ENCODE measurements at regions not wholly inside any gene's neighbourhood (a gene's known extent, or its start where the extent isn't known, plus 50 kb on each side); places are given as distances from the start of the nearest gene placed in this dataset.
A peak's percentile ranks its signal among the peaks of the same experiment; 100 is the strongest.

DNA sequence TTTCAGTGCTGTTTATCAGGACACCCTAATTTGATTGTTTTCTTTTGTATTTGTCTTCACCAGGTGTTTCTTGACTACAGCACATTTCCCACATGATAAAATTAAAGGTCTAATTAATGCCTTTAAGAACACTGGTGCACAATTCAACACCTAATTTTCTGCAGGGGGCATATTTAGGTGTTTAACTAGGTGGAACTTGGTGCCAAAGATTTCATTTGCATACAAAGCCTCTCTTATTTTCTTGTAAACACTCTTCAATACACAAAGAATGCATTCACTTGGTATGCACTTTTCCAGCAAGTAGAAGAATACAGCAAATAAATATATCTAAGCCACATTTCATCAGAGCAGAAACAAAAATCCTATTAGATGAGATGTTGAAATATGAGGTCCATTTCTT is 646.2 kb upstream of the FOXG1 start:
- TF ChIP-seq, protein P1, sequence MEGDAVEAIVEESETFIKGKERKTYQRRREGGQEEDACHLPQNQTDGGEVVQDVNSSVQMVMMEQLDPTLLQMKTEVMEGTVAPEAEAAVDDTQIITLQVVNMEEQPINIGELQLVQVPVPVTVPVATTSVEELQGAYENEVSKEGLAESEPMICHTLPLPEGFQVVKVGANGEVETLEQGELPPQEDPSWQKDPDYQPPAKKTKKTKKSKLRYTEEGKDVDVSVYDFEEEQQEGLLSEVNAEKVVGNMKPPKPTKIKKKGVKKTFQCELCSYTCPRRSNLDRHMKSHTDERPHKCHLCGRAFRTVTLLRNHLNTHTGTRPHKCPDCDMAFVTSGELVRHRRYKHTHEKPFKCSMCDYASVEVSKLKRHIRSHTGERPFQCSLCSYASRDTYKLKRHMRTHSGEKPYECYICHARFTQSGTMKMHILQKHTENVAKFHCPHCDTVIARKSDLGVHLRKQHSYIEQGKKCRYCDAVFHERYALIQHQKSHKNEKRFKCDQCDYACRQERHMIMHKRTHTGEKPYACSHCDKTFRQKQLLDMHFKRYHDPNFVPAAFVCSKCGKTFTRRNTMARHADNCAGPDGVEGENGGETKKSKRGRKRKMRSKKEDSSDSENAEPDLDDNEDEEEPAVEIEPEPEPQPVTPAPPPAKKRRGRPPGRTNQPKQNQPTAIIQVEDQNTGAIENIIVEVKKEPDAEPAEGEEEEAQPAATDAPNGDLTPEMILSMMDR (IDR thresholded peaks at IDR 0.05), result no peak

DNA sequence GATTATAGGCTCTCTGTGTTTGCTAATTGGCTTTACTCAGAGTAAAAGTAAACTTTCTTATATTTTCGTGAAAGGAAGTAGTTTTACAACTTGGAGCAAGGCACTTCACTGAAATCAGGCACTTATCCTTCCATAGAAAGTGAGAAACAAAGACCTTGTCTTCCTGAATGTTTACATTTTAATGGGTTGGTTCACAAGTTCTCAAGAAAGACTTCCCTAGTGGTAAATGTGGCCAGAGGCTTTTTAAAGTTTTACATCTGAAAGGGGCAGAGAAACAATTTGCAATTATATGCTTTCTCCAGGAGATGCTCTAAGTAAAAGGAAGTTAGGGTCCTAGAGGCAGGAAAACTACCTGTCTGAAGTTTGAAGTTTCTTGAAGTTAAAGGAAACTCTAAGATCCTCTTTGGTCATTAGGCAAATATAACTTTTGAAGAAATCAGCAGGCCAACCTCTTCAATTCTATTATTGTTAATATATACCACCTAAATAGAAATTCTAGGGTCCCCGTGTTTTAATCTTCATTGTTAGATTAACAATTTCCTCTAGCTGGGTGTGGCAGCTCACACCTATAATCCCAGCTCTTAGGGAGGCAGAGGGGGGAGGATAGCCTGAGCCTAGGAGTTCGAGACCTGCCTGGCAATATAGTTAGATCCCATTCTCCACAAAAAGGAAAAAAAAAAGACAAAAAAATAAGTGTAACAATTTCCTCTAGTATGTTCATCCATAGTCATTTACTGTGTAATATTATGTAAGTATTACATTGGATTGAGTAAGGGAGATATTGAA is 644.9 kb upstream of the FOXG1 start:
- TF ChIP-seq, protein P1 (IDR thresholded peaks at IDR 0.05), result no peak

DNA sequence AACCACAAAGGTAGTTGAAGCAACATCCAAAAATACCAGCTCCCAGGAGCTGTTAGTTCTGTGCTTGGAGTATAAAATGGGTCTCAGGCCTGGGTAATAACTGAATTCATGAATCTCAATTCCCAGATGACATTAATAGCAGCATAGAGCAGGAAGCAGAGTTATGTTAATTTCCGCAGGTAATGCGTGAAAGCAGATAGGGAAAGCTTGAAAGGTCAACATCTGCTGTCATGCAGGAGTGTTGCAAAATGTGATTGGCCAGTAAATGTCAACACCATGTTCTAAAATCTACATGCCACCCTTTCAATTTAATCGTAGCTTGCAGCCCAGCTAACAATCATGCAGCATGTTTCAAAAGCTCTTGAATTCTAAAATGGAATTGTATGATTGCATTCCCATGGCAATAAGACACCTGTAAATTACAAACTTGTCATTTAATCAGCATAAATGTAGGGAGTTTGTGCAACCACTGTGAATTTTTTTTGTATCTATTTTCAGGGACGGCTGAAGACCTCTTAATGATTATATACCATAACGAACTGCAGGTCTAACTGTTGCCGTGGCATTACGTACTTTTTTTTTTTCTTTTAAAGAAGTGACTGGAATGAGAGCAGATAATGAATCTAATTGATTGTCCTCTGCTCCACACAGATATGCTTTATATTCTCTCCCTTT is 635.8 kb upstream of the FOXG1 start:
- TF ChIP-seq, protein P1 (IDR thresholded peaks at IDR 0.05), result no peak

DNA sequence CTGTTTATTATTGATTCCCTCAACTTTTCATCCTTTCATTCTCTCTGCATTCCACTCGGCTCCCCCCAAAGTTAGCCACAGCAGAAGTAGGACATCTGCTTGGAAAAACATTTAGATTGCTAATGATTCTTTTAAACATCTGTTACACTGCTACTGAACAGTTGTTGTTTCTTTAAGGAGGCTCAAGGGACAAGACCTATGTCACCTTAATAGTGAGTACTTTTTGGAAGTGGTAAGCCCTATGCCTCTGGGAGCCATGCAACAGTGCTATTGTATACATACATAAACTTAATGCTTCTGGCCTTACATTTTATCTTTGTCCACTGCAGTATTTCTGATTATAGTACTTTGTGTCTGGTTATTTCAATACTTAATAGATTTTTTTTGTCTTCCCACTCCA is 628.2 kb upstream of the FOXG1 start:
- TF ChIP-seq, protein P1 (IDR thresholded peaks at IDR 0.05), result no peak

DNA sequence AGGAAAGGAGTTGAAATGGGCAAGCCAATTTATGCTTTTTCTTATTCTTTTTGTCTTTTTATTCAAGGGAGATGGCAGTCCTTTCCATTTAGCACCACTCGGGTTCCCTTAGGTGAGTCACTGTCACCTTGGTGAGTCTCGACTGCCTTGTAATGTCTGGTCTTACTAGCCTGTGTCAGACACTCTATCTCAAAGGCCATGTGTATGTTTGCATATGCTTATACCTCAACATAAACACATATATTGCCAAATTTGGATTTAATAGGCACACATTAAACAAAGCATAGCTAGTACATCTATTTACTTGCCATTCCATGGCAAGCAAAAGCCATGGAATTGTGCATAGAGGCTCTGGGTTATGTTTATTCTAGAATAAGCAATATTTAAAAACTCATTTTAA is 624.9 kb upstream of the FOXG1 start:
- TF ChIP-seq, protein P1 (IDR thresholded peaks at IDR 0.05), result no peak

DNA sequence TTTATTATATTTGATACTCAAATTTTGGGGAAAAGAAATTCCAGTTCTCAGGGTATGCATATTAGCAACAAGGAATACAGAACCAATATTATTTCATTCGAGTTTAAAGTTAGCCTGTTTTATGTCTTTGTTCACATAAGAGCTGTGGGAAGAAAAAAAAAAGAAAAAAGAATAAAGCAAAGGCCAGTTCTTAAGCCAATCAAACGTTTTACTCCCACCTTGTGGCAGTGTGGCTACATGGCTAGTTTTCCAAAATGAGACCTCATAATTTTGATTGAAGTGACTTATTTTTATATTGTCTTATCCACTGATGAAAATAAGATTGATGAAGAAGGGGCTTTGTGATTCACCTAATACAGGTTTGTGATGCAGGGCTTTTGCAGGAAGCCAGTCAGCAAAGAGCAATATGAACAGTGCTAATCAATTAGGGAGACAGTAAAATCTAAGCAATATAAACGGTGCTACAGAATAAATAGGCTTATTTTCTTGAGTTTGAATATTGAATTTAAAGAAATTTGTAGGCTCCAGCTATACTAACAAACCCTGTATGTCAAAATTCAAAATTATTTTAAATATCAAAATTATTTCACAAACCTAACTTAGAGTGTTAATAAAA is 624.1 kb upstream of the FOXG1 start:
- TF ChIP-seq, protein P1 (IDR thresholded peaks at IDR 0.05), result peak; percentile 75

DNA sequence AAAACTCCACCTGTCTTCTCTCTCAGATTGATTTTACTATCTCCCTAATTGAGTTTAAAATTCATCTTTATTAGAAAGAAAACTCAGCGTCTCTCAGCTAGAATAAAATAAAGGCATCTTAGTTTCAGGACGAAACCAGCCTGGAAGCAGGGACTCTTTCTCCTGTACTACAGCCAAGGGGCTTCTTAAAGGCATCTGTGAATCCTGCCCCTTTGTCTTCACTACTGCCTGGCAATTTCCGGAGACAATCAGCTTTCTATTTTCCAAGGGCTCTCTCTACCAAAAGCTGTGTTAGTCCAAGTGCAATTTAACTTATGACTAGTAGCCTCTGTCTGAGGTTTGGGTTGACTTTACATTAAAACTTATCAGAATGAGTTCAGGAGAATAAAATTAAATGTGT is 623.3 kb upstream of the FOXG1 start:
- TF ChIP-seq, protein P1 (IDR thresholded peaks at IDR 0.05), result no peak

All from LNCAP (cell line).